Ishikawa (cell line): ENCODE measurements at regions not wholly inside any gene's neighbourhood (a gene's known extent, or its start where the extent isn't known, plus 50 kb on each side); places are given as distances from the start of the nearest gene placed in this dataset.

Experiments used
- CEBPB ChIP-seq: IDR thresholded peaks from 2 replicates; pipeline ENCODE4 v1.6.1; 2012
- CREB1 ChIP-seq: IDR thresholded peaks from 2 replicates; pipeline ENCODE4 v1.6.1; 2012; ENCODE audit warnings: low read depth
- EGR1 ChIP-seq: IDR thresholded peaks from 2 replicates; pipeline ENCODE4 v1.6.1; 2012
- EP300 ChIP-seq: IDR thresholded peaks from 2 replicates; pipeline ENCODE4 v1.6.1; 2012; ENCODE audit warnings: borderline replicate concordance
- FOXM1 ChIP-seq: IDR thresholded peaks from 2 replicates; pipeline ENCODE4 v1.6.1; 2012; ENCODE audit warnings: low read depth, borderline replicate concordance
- RAD21 ChIP-seq: IDR thresholded peaks from 2 replicates; pipeline ENCODE4 v1.6.1; 2012; ENCODE audit warnings: low read depth
- TAF1 ChIP-seq: IDR thresholded peaks from 2 replicates; pipeline ENCODE4 v1.6.1; 2012; ENCODE audit warnings: low read depth, mild to moderate bottlenecking
- TCF12 ChIP-seq: IDR thresholded peaks from 2 replicates; pipeline ENCODE4 v1.6.1; 2012; ENCODE audit warnings: low read depth
- TEAD4 ChIP-seq: IDR thresholded peaks from 2 replicates; pipeline ENCODE4 v1.6.1; 2012
- YY1 ChIP-seq: IDR thresholded peaks from 2 replicates; pipeline ENCODE4 v1.6.1; 2012; ENCODE audit warnings: low read depth
- ZBTB7A ChIP-seq: IDR thresholded peaks from 2 replicates; pipeline ENCODE4 v1.6.1; 2012; ENCODE audit warnings: low read depth
- TF ChIP-seq, protein P1 (sequence below): IDR thresholded peaks from 2 replicates; pipeline ENCODE4 v1.6.1; 2012
- TF ChIP-seq, protein P2 (sequence below): IDR thresholded peaks from 2 replicates; pipeline ENCODE4 v1.6.1; 2012
- TF ChIP-seq, protein P3 (sequence below): IDR thresholded peaks from 2 replicates; pipeline ENCODE4 v1.6.1; 2012; ENCODE audit warnings: low read depth, mild to moderate bottlenecking

DNA sequence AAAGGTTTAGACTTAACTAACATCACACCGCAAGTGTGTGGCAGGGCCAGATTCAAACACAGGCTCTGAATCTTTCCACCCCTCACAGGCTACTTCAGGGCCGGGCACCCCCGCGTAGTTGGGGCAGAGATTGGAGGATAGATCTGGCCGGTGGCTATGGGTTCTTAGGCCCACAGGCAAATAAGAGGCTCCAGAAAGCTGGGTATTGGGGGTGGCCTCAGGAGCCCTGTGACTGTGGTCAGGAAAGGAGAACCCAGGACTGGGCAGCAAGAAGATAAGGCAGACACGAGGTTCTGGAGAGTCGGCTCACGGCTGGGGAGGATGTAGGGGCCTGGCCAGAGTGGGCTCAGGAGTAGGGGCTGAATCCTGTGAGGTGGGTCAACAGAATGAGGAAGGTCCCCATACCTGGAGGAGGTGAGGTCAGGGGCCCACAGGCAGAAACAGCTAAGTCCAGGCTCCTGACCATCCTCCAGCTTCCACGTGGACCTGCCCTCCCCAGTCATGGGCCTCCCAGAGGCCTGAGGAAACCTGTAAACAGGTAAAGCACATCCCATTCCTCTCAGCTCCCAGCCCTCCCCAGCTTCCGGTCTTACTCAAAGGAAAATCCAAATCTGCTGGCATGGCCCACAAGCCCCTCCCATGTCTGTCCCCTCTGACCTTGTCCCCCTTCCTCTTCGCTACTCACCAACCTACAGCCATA, 306.2 kb downstream of the MATN1 start:
- TF ChIP-seq CREB1 (no peak), FOXM1 (no peak), TCF12 (no peak), ZBTB7A (no peak), TAF1 (no peak), RAD21 (no peak), YY1 (no peak), EP300 (no peak), TEAD4 (no peak), EGR1 (no peak), CEBPB (no peak)
- TF ChIP-seq, protein P1, sequence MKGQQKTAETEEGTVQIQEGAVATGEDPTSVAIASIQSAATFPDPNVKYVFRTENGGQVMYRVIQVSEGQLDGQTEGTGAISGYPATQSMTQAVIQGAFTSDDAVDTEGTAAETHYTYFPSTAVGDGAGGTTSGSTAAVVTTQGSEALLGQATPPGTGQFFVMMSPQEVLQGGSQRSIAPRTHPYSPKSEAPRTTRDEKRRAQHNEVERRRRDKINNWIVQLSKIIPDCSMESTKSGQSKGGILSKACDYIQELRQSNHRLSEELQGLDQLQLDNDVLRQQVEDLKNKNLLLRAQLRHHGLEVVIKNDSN, result no peak
- TF ChIP-seq, protein P2, sequence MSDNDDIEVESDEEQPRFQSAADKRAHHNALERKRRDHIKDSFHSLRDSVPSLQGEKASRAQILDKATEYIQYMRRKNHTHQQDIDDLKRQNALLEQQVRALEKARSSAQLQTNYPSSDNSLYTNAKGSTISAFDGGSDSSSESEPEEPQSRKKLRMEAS, result no peak
- TF ChIP-seq, protein P3, sequence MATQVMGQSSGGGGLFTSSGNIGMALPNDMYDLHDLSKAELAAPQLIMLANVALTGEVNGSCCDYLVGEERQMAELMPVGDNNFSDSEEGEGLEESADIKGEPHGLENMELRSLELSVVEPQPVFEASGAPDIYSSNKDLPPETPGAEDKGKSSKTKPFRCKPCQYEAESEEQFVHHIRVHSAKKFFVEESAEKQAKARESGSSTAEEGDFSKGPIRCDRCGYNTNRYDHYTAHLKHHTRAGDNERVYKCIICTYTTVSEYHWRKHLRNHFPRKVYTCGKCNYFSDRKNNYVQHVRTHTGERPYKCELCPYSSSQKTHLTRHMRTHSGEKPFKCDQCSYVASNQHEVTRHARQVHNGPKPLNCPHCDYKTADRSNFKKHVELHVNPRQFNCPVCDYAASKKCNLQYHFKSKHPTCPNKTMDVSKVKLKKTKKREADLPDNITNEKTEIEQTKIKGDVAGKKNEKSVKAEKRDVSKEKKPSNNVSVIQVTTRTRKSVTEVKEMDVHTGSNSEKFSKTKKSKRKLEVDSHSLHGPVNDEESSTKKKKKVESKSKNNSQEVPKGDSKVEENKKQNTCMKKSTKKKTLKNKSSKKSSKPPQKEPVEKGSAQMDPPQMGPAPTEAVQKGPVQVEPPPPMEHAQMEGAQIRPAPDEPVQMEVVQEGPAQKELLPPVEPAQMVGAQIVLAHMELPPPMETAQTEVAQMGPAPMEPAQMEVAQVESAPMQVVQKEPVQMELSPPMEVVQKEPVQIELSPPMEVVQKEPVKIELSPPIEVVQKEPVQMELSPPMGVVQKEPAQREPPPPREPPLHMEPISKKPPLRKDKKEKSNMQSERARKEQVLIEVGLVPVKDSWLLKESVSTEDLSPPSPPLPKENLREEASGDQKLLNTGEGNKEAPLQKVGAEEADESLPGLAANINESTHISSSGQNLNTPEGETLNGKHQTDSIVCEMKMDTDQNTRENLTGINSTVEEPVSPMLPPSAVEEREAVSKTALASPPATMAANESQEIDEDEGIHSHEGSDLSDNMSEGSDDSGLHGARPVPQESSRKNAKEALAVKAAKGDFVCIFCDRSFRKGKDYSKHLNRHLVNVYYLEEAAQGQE, result no peak
